HL-60 (cell line): ENCODE measurements at regions not wholly inside any gene's neighbourhood (a gene's known extent, or its start where the extent isn't known, plus 50 kb on each side); places are given as distances from the start of the nearest gene placed in this dataset.

Source experiments
- DNase-seq, 2 experiments: peaks; one replicate each; pipeline ENCODE4 v3.0.0-alpha.2; 2010 to 2020; ENCODE audit warnings: low read depth in 1 of 2, low spot score in 1 of 2
- H3K27ac ChIP-seq: fragments of 250-450 bp; sonication (Bioruptor Pico); replicated peaks from 2 replicates; pipeline ENCODE4 v1.5.1; 2020; ENCODE audit warnings: mild to moderate bottlenecking, moderate library complexity
- H3K27me3 ChIP-seq: fragments of 250-450 bp; sonication (Bioruptor Pico); 2 replicates; pipeline ENCODE4 v1.5.1; 2021; ENCODE audit warnings: mild to moderate bottlenecking, moderate library complexity; ENCODE audit not compliant: insufficient read depth, poor library complexity, severe bottlenecking
- H3K4me3 ChIP-seq: replicated peaks from 2 replicates; pipeline ENCODE4 v1.5.1; 2011; ENCODE audit warnings: mild to moderate bottlenecking, control low read depth, low read length; ENCODE audit not compliant: insufficient read depth
- CTCF ChIP-seq: IDR thresholded peaks from one replicate; pipeline ENCODE4 v1.5.1; 2011; ENCODE audit warnings: low read length, control low read depth, inconsistent platforms; ENCODE audit not compliant: insufficient read depth
- GABPA ChIP-seq: IDR thresholded peaks from 2 replicates; pipeline ENCODE4 v1.6.1; 2012; ENCODE audit warnings: low read depth
- POLR2AphosphoS5 ChIP-seq: IDR thresholded peaks from 2 replicates; pipeline ENCODE4 v1.6.1; 2012; ENCODE audit warnings: low read depth
- REST ChIP-seq: IDR thresholded peaks from 2 replicates; pipeline ENCODE4 v1.6.1; 2012; ENCODE audit warnings: low read depth; ENCODE audit not compliant: insufficient replicate concordance
- SPI1 ChIP-seq: IDR thresholded peaks from 2 replicates; pipeline ENCODE4 v1.6.1; 2012; ENCODE audit warnings: low read depth, mild to moderate bottlenecking, borderline replicate concordance

- Histone ChIP-seq H3K27ac (no peak overlapping the region), H3K27me3 (no peaks in the 10 kb centered on the region), H3K4me3 (no peak overlapping the region)
- DNase-seq, result no peak
- TF ChIP-seq REST, result no peak
- no peak for TF ChIP-seq POLR2AphosphoS5
- no peak for TF ChIP-seq SPI1
- TF ChIP-seq GABPA, result no peak
Measured at GRCh38 chr13:24023073-24023472, 125.8 kb upstream of the C1QTNF9B start.

GRCh38 chr13:24027494-24027893 is 130.2 kb upstream of the C1QTNF9B start:
- TF ChIP-seq REST (no peak), SPI1 (no peak), POLR2AphosphoS5 (no peak), GABPA (no peak), CTCF (no peak)
- DNase-seq, result peak in 1 of 2 experiments; percentile 14
- H3K27ac ChIP-seq, result no peak overlapping the region
- no peak overlapping the region for H3K4me3 ChIP-seq
- H3K27me3 ChIP-seq, result peaks cover 2% of the 10 kb centered on the region

GRCh38 chr13:24032252-24032651 is 128.3 kb upstream of the SPATA13 start:
- no peak overlapping the region for H3K4me3 ChIP-seq
- no peak for DNase-seq
- no peak overlapping the region for H3K27ac ChIP-seq
- TF ChIP-seq SPI1 (no peak), GABPA (no peak), POLR2AphosphoS5 (no peak), REST (no peak), CTCF (no peak)
- peaks cover 5% of the 10 kb centered on the region for H3K27me3 ChIP-seq

GRCh38 chr13:24032674-24033073 is 127.8 kb upstream of the SPATA13 start:
- peaks cover 5% of the 10 kb centered on the region for H3K27me3 ChIP-seq
- TF ChIP-seq REST (no peak), SPI1 (no peak), CTCF (no peak), GABPA (no peak), POLR2AphosphoS5 (no peak)
- H3K27ac ChIP-seq, result no peak overlapping the region
- no peak for DNase-seq
- H3K4me3 ChIP-seq, result no peak overlapping the region
